ENCODE measurements at regions not wholly inside any gene's neighbourhood (a gene's known extent, or its start where the extent isn't known, plus 50 kb on each side); places are given as distances from the start of the nearest gene placed in this dataset.

GRCh38 chr3:135513106-135514059, 452.1 kb upstream of the PPP2R3A start:
- no peak overlapping the region for H3K27ac ChIP-seq (ENCODE audit: low read depth in 1 of 2, low read length in 2 of 2)
- H3K4me3 ChIP-seq (ENCODE audit: low read depth in 1 of 3, low read length in 3 of 3) = no peak overlapping the region
- peaks cover 0 to 5% (median 0%) of the 10 kb centered on the region in 4 donors for H3K9me3 ChIP-seq (ENCODE audit: control insufficient read depth in 4 of 4, low read length in 3 of 4)
- no peaks in the 10 kb centered on the region for H3K36me3 ChIP-seq (ENCODE audit: control insufficient read depth in 4 of 4, insufficient read depth in 3 of 4, low read depth in 1 of 4, low read length in 3 of 4)
- no peak for TF ChIP-seq SP1 (IDR thresholded peaks at IDR 0.05)
- TF ChIP-seq EGR1 (IDR thresholded peaks at IDR 0.05; ENCODE audit: low read depth in 2 of 2) = no peak
- no peak for TF ChIP-seq CTCF (IDR thresholded peaks at IDR 0.05; ENCODE audit: low read depth, low read length, missing input control)
- no peak for TF ChIP-seq RAD21 (IDR thresholded peaks at IDR 0.05)
- TF ChIP-seq TAF1 (conservative IDR thresholded peaks at IDR 0.05) = no peak
- no peak for TF ChIP-seq REST (IDR thresholded peaks at IDR 0.05)
- no peak for TF ChIP-seq YY1 (IDR thresholded peaks at IDR 0.05)
- no peak overlapping the region for H3K9ac ChIP-seq (ENCODE audit: low read depth in 1 of 2, low read length in 2 of 2)
- peaks cover 0 to 7% (median under 1%) of the 10 kb centered on the region in 4 donors for H3K27me3 ChIP-seq (ENCODE audit: control insufficient read depth in 4 of 4, insufficient read depth in 4 of 4, low read length in 3 of 4)
- no peaks in the 10 kb centered on the region for H3K4me1 ChIP-seq (ENCODE audit: control insufficient read depth in 4 of 4, insufficient read depth in 4 of 4, low read length in 3 of 4)
- 84% methylated on average over 5 of the region's 5 CpGs for WGBS
- DNase-seq (ENCODE audit: low spot score) = no peak

GRCh38 chr3:135514060-135514448, 451.5 kb upstream of the PPP2R3A start:
- H3K9me3 ChIP-seq (ENCODE audit: control insufficient read depth in 4 of 4, low read length in 3 of 4) = peaks cover 0 to 2% (median 0%) of the 10 kb centered on the region in 4 donors
- no peaks in the 10 kb centered on the region for H3K36me3 ChIP-seq (ENCODE audit: control insufficient read depth in 4 of 4, insufficient read depth in 3 of 4, low read depth in 1 of 4, low read length in 3 of 4)
- no peaks in the 10 kb centered on the region for H3K4me1 ChIP-seq (ENCODE audit: control insufficient read depth in 4 of 4, insufficient read depth in 4 of 4, low read length in 3 of 4)
- no peak for TF ChIP-seq GABPA (IDR thresholded peaks at IDR 0.05 in 1 of 2, conservative IDR thresholded peaks at IDR 0.05 in 1 of 2)
- no peak for TF ChIP-seq YY1 (IDR thresholded peaks at IDR 0.05)
- TF ChIP-seq SP1 (IDR thresholded peaks at IDR 0.05) = no peak
- no peak for TF ChIP-seq ZBTB33 (IDR thresholded peaks at IDR 0.05)
- TF ChIP-seq HNF4A (conservative IDR thresholded peaks at IDR 0.05) = no peak
- TF ChIP-seq ATF3 (IDR thresholded peaks at IDR 0.05) = no peak
- no peak for TF ChIP-seq MAX (IDR thresholded peaks at IDR 0.05)
- TF ChIP-seq EGR1 (IDR thresholded peaks at IDR 0.05; ENCODE audit: low read depth in 2 of 2) = no peak
- no peak for TF ChIP-seq REST (IDR thresholded peaks at IDR 0.05)
- no peak for TF ChIP-seq FOXA2 (IDR thresholded peaks at IDR 0.05)
- TF ChIP-seq FOXA1 (IDR thresholded peaks at IDR 0.05) = no peak
- no peak for TF ChIP-seq HNF4G (IDR thresholded peaks at IDR 0.05)
- H3K4me3 ChIP-seq (ENCODE audit: low read depth in 1 of 3, low read length in 3 of 3) = no peak overlapping the region
- WGBS = 61% methylated on average over 4 of the region's 4 CpGs
- H3K27ac ChIP-seq (ENCODE audit: low read depth in 1 of 2, low read length in 2 of 2) = no peak overlapping the region
- no peak for DNase-seq (ENCODE audit: low spot score)
- H3K9ac ChIP-seq (ENCODE audit: low read depth in 1 of 2, low read length in 2 of 2) = no peak overlapping the region
- H3K27me3 ChIP-seq (ENCODE audit: control insufficient read depth in 4 of 4, insufficient read depth in 4 of 4, low read length in 3 of 4) = peaks cover 0 to 7% (median under 1%) of the 10 kb centered on the region in 4 donors

Data from liver (tissue), 8 donors.